ENCODE measurements at regions not wholly inside any gene's neighbourhood (a gene's known extent, or its start where the extent isn't known, plus 50 kb on each side); places are given as distances from the start of the nearest gene placed in this dataset.

DNA sequence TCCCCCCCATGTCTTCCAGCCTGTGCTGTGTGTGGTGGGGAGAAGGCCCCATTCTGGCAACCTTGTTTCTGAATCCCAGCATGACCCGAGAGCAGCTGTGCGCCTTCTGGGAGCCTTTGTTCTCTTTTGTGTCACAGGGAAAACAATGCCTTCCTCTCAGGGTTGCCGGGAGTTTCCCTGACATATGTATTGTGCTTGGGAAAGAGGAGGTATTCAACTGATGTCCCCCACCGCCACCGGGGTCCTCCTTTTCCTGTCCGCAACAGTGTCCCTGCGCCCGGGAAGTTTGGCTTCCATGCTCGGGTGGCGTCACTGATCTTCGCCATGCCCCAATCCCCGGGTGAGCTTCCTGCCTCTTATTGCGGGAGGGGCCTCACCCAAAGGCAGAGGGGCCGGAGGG lies 77.5 kb upstream of the ASB18 start:
- TF ChIP-seq, protein P1, sequence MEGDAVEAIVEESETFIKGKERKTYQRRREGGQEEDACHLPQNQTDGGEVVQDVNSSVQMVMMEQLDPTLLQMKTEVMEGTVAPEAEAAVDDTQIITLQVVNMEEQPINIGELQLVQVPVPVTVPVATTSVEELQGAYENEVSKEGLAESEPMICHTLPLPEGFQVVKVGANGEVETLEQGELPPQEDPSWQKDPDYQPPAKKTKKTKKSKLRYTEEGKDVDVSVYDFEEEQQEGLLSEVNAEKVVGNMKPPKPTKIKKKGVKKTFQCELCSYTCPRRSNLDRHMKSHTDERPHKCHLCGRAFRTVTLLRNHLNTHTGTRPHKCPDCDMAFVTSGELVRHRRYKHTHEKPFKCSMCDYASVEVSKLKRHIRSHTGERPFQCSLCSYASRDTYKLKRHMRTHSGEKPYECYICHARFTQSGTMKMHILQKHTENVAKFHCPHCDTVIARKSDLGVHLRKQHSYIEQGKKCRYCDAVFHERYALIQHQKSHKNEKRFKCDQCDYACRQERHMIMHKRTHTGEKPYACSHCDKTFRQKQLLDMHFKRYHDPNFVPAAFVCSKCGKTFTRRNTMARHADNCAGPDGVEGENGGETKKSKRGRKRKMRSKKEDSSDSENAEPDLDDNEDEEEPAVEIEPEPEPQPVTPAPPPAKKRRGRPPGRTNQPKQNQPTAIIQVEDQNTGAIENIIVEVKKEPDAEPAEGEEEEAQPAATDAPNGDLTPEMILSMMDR (IDR thresholded peaks at IDR 0.05): no peak
- no peak for TF ChIP-seq ZFX (IDR thresholded peaks at IDR 0.05; ENCODE audit: borderline replicate concordance)
- H3K27ac ChIP-seq: no peak overlapping the region

DNA sequence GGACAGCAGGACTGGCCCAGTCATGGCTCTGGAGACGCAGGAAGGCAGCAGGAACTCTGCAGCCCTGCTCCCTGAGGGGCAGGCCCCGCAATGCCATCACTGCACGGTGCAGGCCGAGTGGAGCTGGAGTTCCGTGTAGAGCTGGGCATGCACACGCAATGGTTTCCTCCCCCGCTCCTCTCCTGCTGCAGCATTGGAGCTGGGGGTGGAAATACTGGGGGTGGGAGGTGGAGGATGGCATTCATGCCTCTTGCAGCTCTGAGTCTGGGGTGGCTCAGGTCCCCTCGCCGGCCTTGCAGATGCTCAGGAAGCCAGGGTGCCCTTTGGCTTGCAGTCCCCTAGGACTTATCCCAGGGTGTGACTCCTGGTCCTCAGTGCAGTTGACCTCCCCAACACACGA lies 78.3 kb upstream of the ASB18 start:
- H3K27ac ChIP-seq: no peak overlapping the region
- no peak for TF ChIP-seq ZFX (IDR thresholded peaks at IDR 0.05; ENCODE audit: borderline replicate concordance)
- TF ChIP-seq, protein P1 (IDR thresholded peaks at IDR 0.05): no peak

- TF ChIP-seq, protein P1 (IDR thresholded peaks at IDR 0.05): no peak
- TF ChIP-seq ZFX (IDR thresholded peaks at IDR 0.05; ENCODE audit: borderline replicate concordance): no peak
- no peak overlapping the region for H3K27ac ChIP-seq
These were observed 78.7 kb upstream of the ASB18 start for GRCh38 chr2:236342951-236343350.

DNA sequence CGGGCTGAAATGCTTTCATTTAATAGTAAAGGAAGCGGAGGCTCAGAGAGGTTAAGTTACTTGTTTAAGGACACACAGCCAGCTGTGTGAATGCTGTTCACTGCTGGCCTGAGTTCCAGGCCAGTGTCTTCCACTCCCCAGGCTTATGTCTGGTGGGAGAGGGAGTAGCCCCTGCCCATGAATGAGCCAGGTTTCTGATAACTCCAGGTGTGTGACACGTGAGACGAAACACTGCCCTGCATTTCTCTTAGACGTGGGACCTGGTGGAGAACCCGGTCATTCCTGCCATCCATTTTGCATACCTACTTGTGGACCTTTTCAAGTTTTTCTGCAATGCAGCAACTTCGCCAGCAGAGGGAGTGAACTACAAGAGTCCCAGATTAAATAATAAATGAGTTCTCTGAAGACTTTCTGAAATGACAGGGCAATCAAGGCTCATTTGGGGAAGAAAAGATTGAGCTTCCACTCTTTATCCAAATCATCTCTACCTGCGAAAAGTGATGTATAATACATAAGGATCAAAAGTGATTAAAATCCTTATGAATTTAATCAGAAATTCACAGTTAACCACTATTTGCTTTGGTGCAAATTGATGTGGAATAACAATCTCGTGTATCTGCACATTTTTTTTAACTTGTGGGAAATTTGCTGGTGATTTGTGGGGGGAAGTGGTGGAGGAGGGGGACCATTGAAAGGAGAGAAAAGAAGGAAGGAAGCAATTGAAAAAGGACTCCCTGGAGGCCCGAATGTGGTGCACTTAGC lies 79.4 kb upstream of the ASB18 start:
- no peak overlapping the region for H3K27ac ChIP-seq
- TF ChIP-seq ZFX (IDR thresholded peaks at IDR 0.05; ENCODE audit: borderline replicate concordance): no peak
- TF ChIP-seq, protein P1 (IDR thresholded peaks at IDR 0.05): peak; percentile 85

DNA sequence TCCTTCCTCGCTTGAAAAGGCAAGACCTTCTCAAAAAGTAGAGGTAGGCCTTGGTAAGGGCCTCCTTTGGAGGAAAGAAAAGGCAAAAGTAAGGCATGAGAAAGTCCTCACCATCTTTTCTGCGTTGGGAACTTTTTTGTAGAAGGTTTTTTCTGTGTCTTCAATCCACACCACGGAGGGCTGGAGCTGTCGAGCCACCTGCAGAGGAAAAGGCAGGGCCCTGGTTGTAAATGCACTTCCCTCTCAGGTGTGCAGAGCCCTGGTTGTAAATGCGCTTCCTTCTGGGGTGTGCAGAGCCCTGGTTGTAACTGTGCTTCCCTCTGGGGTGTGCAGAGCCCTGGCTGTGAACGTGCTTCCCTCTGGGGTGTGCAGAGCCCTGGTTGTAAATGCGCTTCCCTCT lies 80.2 kb upstream of the ASB18 start:
- H3K27ac ChIP-seq: no peak overlapping the region
- TF ChIP-seq, protein P1 (IDR thresholded peaks at IDR 0.05): no peak
- no peak for TF ChIP-seq ZFX (IDR thresholded peaks at IDR 0.05; ENCODE audit: borderline replicate concordance)

DNA sequence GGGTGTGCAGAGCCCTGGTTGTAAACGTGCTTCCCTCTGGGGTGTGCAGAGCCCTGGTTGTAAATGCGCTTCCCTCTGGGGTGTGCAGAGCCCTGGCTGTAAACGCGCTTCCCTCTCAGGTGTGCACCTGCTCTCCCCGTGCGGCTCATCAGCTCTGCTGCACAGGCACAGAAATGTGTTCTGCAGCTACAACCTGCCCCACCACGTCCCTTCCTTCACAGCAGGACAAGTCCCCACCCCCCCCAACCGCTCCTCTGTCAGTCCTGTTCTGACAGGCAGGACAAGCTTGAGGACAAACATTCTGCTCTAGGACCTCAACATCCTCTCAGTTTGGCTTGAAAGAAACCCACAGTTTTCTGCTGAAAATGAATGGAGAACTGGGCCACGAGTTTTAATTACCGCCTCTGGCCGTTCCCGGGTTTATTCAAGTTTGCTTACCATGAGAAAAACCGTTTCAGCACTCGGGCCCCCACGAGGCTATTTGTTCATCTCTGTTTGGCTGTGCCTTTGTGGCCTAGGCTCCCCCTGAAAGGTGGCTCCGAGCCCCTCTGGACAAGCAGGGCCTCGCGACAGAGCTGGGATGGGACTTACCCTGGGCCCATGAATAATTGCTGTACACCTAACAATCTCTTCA lies 81.0 kb upstream of the ASB18 start:
- TF ChIP-seq, protein P1 (IDR thresholded peaks at IDR 0.05): no peak
- no peak for TF ChIP-seq ZFX (IDR thresholded peaks at IDR 0.05; ENCODE audit: borderline replicate concordance)
- no peak overlapping the region for H3K27ac ChIP-seq

GRCh38 chr2:236346366-236346765 lies 82.2 kb upstream of the ASB18 start:
- TF ChIP-seq ZFX (IDR thresholded peaks at IDR 0.05; ENCODE audit: borderline replicate concordance): no peak
- TF ChIP-seq, protein P1 (IDR thresholded peaks at IDR 0.05): no peak

More at GRCh38 chr2:236346366-236346765, 82.2 kb upstream of the ASB18 start:
- H3K27ac ChIP-seq: no peak overlapping the region
